LNCaP clone FGC (cell line): ENCODE measurements at regions not wholly inside any gene's neighbourhood (a gene's known extent, or its start where the extent isn't known, plus 50 kb on each side); places are given as distances from the start of the nearest gene placed in this dataset.
"Not testable (repeated sequence)": the region's sequence is repeated elsewhere in the genome, so short reads cannot be mapped to it uniquely, and the experiment has no call there.

Source experiments
- DNase-seq: peaks from one replicate; pipeline ENCODE4 v3.0.0-alpha.2; 2011; ENCODE audit warnings: low read depth
- H3K4me3 ChIP-seq: 2 replicates; pipeline ENCODE4 v1.5.1; 2011; ENCODE audit warnings: mild to moderate bottlenecking, low read depth, low read length, control low read depth
- CTCF ChIP-seq: IDR thresholded peaks from 2 replicates; pipeline ENCODE4 v1.5.1; 2012; ENCODE audit warnings: mild to moderate bottlenecking; ENCODE audit not compliant: control insufficient read depth, insufficient read depth; ENCODE audit errors: extremely low read depth

GRCh38 chr6:144957236-144957937, 672.3 kb downstream of the UTRN start:
- DNase-seq = no peak
- TF ChIP-seq CTCF = no peak
- no peak overlapping the region for H3K4me3 ChIP-seq

- TF ChIP-seq CTCF = no peak
- no peak overlapping the region for H3K4me3 ChIP-seq
- no peak for DNase-seq
Measured at GRCh38 chr6:144969154-144969553, 684.0 kb downstream of the UTRN start.

- H3K4me3 ChIP-seq = no peak overlapping the region
- TF ChIP-seq CTCF = no peak
Measured at GRCh38 chr6:144969602-144970272, 684.6 kb downstream of the UTRN start.

GRCh38 chr6:144977250-144977864, 692.2 kb downstream of the UTRN start:
- H3K4me3 ChIP-seq, DNase-seq: not testable (repeated sequence)

More at GRCh38 chr6:144969602-144970272, 684.6 kb downstream of the UTRN start:
- DNase-seq = no peak

- TF ChIP-seq CTCF = no peak
- DNase-seq = no peak
- no peak overlapping the region for H3K4me3 ChIP-seq
Measured at GRCh38 chr6:144978208-144978607, 693.1 kb downstream of the UTRN start.

GRCh38 chr6:144986271-144986670, 701.1 kb downstream of the UTRN start:
- no peak for TF ChIP-seq CTCF

GRCh38 chr6:144989319-144990107, 704.4 kb downstream of the UTRN start:
- no peak overlapping the region for H3K4me3 ChIP-seq
- peak; percentile 83 for DNase-seq
- no peak for TF ChIP-seq CTCF

More at GRCh38 chr6:144986271-144986670, 701.1 kb downstream of the UTRN start:
- no peak overlapping the region for H3K4me3 ChIP-seq
- no peak for DNase-seq
